ENCODE measurements at regions not wholly inside any gene's neighbourhood (a gene's known extent, or its start where the extent isn't known, plus 50 kb on each side); places are given as distances from the start of the nearest gene placed in this dataset.
"Not testable (repeated sequence)": the region's sequence is repeated elsewhere in the genome, so short reads cannot be mapped to it uniquely, and the experiment has no call there.

DNA sequence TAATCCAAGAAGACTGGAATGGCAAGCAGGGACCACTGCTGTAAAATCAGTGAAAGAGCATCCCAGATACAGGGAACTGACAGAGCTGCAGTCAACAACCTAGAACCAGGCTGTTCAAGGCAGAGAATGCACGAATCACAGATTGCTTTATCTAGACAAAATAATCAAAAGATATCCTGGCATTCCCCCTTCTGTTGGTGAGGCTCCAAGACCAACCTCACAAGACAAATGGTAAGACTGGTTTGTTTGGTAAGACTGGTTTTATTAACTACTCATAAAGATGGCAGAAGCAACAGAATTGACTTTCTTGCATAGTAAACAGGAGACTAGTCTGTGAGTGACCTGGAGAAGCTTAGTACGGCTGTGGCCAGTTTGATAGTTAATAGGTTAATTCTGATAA is 88.8 kb upstream of the AHI1 start:
- peaks cover 16 to 37% of the 10 kb centered on the region in 2 donors for H3K36me3 Mint-ChIP-seq (ENCODE audit: insufficient read depth in 2 of 2)
- peaks cover 55% of the 10 kb centered on the region for H3K4me1 Mint-ChIP-seq (ENCODE audit: low read depth)
- no peaks in the 10 kb centered on the region for H3K27me3 Mint-ChIP-seq (ENCODE audit: low read depth)
- H3K27ac Mint-ChIP-seq: peak overlapping the region; percentile 23
- DNase-seq (no peak), ATAC-seq (replicated peaks in 1 of 2) (peak; percentile 16 to 19)
- peaks cover 13 to 18% of the 10 kb centered on the region in 2 donors for H3K9me3 Mint-ChIP-seq
- H3K4me3 Mint-ChIP-seq: peak overlapping the region; percentile 13 to 64

DNA sequence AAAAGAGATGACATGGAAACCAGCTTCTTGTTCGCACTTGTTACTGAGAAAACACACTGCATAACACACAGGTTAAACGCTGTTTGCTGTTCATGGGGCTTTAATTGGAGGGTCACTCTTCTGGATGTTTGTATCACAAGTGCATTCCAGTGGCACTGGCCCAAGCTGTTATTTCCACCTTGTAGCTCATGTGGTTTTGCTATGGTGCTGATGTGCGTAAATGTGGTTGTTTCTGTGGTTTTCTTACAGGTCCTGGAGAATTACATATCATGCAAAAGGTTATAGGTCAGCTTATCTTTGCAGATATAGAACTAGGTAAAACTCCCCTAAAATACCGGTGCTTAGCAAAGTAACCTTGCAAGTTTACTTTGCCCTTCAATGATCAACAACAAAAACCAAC is 89.3 kb upstream of the AHI1 start:
- H3K27me3 Mint-ChIP-seq (ENCODE audit: low read depth): no peaks in the 10 kb centered on the region
- H3K9me3 Mint-ChIP-seq: peaks cover 13 to 18% of the 10 kb centered on the region in 2 donors
- ATAC-seq (replicated peaks in 1 of 2): peak; percentile 80 to 86
- DNase-seq: peak; percentile 55 to 66
- H3K27ac Mint-ChIP-seq: peak overlapping the region; percentile 23
- peaks cover 57% of the 10 kb centered on the region for H3K4me1 Mint-ChIP-seq (ENCODE audit: low read depth)
- H3K36me3 Mint-ChIP-seq (ENCODE audit: insufficient read depth in 2 of 2): peaks cover 16 to 37% of the 10 kb centered on the region in 2 donors
- H3K4me3 Mint-ChIP-seq: peak overlapping the region; percentile 16 to 64

DNA sequence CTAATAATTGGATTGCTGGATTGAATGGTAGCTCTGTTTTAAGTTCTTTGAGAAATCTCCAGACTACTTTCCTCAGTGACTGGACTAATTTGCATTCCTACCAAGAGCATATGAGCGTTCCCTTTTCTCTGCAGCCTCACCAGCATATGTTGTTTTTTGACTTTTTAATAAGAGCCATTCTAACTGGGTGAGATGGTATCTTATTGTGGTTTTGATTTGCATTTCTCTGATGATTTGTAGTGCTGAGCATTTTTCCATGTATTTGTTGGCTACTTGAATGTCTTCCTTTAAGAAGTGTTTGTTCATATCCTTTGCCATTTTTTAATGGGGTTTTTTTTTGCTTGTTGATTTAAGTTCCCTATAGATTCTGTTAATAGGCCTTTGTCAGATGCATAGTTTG is 94.7 kb upstream of the AHI1 start:
- ATAC-seq (replicated peaks in 1 of 2): no peak
- no peak for DNase-seq
- Mint-ChIP-seq H3K36me3 (ENCODE audit: insufficient read depth in 2 of 2) (peaks cover 21 to 44% of the 10 kb centered on the region in 2 donors), H3K27ac (no peak overlapping the region), H3K4me3 (no peak overlapping the region), H3K9me3 (peaks cover 16 to 17% of the 10 kb centered on the region in 2 donors), H3K27me3 (ENCODE audit: low read depth) (no peaks in the 10 kb centered on the region), H3K4me1 (ENCODE audit: low read depth) (peaks cover 25% of the 10 kb centered on the region)

DNA sequence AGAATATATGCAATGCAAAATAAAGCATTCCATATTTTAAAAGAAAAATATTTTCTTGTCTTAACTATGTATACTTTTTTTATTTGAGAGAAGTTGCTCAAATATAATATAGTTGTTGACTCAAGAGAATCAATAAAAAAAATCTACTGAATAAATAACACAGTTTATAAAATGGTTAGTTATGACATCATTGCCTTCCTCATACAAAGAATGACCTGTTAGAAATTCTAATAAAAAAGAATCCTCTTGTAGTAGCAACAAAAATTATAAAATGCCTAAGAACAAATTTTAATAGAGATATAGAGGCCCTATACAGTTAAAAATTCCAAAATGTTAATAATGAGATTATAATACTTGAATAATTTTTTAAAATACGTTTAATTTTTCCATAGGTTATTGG is 96.5 kb upstream of the AHI1 start:
- H3K27me3 Mint-ChIP-seq (ENCODE audit: low read depth): no peaks in the 10 kb centered on the region
- DNase-seq (no peak), ATAC-seq (replicated peaks in 1 of 2) (no peak)
- H3K4me1 Mint-ChIP-seq (ENCODE audit: low read depth): peaks cover 11% of the 10 kb centered on the region
- H3K9me3 Mint-ChIP-seq: peaks cover 13 to 14% of the 10 kb centered on the region in 2 donors
- no peak overlapping the region for H3K27ac Mint-ChIP-seq
- no peak overlapping the region for H3K4me3 Mint-ChIP-seq
- peaks cover 19 to 46% of the 10 kb centered on the region in 2 donors for H3K36me3 Mint-ChIP-seq (ENCODE audit: insufficient read depth in 2 of 2)

DNA sequence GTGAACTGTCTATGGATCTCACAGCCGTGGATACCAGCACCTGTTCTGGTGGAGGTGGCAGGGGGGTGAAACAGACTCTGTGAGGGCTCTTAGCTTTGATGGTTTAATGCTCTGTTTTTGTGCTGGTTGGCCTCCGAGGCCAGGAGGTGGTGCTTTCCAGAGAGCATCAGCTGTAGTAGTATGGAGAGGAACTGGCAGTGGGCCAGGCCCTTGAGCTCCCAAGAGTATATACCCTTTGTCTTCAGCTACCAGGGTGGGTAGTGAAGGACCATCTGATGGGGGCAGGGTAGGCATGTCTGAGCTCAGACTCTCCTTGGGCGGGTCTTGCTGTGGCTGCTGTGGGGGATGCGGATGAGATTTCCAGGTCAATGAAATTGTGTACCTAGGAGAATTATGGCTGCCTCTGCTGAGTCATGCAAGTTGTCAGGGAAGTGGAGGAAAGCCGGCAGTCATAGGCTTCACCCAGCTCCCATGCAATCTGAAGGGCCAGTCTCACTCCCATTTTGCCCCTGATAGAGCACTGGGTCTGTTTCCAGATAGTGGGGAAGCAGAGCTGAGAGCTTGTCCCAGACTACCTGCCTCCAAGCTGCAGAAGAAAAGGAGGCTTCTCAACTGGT is 102.7 kb upstream of the AHI1 start:
- Mint-ChIP-seq H3K27ac (no peak overlapping the region), H3K36me3 (ENCODE audit: insufficient read depth in 2 of 2) (peaks cover 12 to 46% of the 10 kb centered on the region in 2 donors)

DNA sequence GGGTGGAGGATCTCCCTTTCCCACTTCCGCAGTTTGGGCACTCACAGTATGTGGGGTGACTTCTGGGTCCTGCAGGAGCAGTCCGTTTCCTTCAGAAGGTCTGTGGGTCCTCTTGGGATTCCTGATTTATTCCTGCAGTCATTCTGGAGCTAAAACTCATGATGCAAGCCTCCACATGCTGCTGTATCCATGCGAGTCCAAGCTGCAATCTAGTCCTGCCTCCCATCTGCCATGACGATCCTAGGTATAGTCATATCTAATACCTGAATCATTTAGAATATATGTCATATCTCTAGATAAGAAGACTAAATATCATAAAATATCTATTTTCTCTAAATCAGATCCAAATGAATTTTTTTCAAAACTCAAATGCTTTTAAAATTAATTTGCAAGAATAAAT is 103.4 kb upstream of the AHI1 start:
- no peak for ATAC-seq (replicated peaks in 1 of 2)
- Mint-ChIP-seq H3K36me3 (ENCODE audit: insufficient read depth in 2 of 2) (peaks cover 12 to 43% of the 10 kb centered on the region in 2 donors), H3K9me3 (peaks cover 8 to 9% of the 10 kb centered on the region in 2 donors), H3K27ac (no peak overlapping the region), H3K27me3 (ENCODE audit: low read depth) (no peaks in the 10 kb centered on the region), H3K4me3 (no peak overlapping the region), H3K4me1 (ENCODE audit: low read depth) (peaks cover 28% of the 10 kb centered on the region)
- DNase-seq: no peak

More for the DNA sequence above, 102.7 kb upstream of the AHI1 start:
- no peak for ATAC-seq (replicated peaks in 1 of 2)
- Mint-ChIP-seq H3K4me3 (no peak overlapping the region), H3K4me1 (ENCODE audit: low read depth) (peaks cover 20% of the 10 kb centered on the region), H3K9me3 (peaks cover 8 to 9% of the 10 kb centered on the region in 2 donors), H3K27me3 (ENCODE audit: low read depth) (no peaks in the 10 kb centered on the region)
- DNase-seq: no peak

DNA sequence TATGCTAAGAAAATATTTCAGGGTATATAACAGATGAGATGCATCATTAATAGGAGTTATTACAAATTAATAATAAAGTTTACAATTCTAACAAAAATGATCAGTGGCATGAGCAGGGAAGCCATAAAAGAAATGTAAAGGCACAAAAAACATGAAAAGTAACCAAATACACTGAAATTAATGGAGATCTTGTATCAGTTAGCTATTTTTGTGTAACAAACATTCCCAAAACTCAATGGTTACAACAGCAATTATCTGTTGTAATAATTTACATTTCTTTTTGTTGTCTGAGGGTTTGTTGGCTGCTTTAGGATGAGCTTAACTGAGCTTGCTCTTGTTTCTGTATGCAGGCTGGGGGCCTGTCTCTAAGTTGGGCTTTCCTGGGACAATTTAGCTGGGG is 104.3 kb upstream of the AHI1 start:
- Mint-ChIP-seq H3K4me1 (ENCODE audit: low read depth) (peaks cover 36% of the 10 kb centered on the region), H3K36me3 (ENCODE audit: insufficient read depth in 2 of 2) (peaks cover 8 to 35% of the 10 kb centered on the region in 2 donors), H3K27me3 (ENCODE audit: low read depth) (no peaks in the 10 kb centered on the region), H3K4me3 (no peak overlapping the region), H3K9me3 (peaks cover 4 to 9% of the 10 kb centered on the region in 2 donors), H3K27ac (no peak overlapping the region)
- DNase-seq (no peak), ATAC-seq (replicated peaks in 1 of 2) (no peak)

DNA sequence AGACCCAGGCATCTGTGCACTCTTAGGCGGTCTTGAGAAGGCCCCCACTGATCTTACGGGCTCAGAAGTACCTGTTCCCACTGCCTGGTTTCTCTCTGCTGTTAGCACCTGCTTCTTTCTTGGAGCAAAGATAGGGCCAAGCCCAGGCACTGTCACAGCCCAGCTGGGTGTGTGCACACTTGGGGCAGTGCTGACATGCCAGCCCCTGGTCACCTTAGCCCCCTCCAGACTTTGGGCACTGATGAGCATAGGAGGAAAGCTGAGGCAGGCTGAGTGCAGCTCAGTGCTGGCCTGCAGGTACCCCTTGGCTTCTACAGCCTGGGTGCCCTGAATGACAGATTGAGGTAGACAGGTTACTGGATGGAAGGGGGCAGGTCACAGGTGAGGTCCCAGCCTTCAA is 105.7 kb upstream of the AHI1 start:
- Mint-ChIP-seq H3K27ac (no peak overlapping the region), H3K27me3 (ENCODE audit: low read depth) (no peaks in the 10 kb centered on the region), H3K4me3 (no peak overlapping the region), H3K36me3 (ENCODE audit: insufficient read depth in 2 of 2) (peaks cover 7 to 26% of the 10 kb centered on the region in 2 donors), H3K9me3 (peaks cover 4 to 7% of the 10 kb centered on the region in 2 donors), H3K4me1 (ENCODE audit: low read depth) (peaks cover 41% of the 10 kb centered on the region)
- DNase-seq (no peak), ATAC-seq (replicated peaks in 1 of 2) (no peak)

DNA sequence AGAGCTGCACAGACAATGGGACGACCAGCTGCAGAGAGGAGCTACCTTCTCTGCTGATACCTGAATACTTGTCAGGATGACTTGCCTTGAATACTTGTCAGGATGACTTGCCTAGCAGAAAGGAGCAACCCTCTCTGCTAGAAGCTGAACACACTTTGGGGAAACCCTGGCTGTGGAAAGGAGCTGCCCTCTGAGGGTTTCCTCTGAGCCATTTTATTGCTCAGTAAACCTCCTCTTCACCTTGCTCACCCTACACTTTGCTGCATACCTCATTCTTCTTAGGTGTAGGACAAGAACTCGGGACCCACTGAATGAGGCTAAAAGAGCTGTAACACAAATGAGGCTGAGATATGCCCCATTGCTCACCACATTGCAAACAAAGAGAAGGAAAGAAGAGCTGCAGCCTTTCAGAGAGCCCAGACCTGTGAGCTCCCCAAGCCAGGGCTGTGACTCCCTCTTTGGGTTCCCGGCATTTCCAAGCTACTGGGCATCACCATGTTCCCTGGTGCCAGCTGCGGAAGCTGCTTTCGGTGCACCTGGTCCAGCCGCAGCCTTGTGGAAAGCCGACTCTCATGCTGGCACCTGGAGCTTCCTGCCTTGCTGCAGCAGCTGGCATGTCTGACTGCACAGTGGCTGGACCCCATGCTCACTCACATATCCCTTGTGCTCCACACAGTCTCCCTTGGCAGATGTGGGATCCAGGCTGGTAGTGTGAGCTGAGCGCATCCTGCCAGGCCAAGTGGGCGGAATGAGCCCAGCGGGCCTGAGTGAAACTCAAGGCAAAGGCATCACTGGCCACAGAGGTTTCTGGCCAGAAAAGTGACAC is 106.7 kb upstream of the AHI1 start:
- peak; percentile 21 to 40 for ATAC-seq (replicated peaks in 1 of 2)
- no peak overlapping the region for H3K27ac Mint-ChIP-seq

DNA sequence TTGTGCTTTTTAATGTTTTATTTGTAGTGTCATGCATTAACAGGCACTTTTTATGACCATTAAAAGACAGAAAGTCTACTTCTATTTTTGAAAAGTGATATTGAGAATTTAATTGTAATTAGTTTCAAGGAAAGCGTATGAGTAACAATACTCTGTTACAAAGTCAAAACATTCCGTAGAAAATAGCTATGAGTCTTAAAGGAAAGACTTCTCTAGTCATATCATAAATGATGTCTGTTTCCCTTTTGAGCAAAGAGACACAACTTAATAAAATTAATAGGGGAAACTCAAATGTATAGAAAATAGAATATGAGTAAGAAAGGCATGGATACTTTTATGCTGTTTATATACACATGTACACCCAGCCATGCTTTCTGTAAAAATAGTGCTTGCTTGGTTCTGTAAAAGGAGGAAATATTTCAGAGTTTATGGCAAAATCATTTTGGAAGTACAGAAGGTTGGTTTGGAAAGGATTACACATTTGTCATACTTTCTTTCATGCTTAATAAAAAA is 107.8 kb upstream of the AHI1 start:
- no peaks in the 10 kb centered on the region for H3K9me3 Mint-ChIP-seq
- DNase-seq: no peak
- peaks cover 0 to 7% of the 10 kb centered on the region in 2 donors for H3K36me3 Mint-ChIP-seq (ENCODE audit: insufficient read depth in 2 of 2)
- H3K4me1 Mint-ChIP-seq (ENCODE audit: low read depth): peaks cover 41% of the 10 kb centered on the region
- ATAC-seq (replicated peaks in 1 of 2): peak; percentile 31 to 42
- peak overlapping the region; percentile 76 for H3K27ac Mint-ChIP-seq
- peak overlapping the region in 1 of 2 donors; percentile 20 for H3K4me3 Mint-ChIP-seq
- no peaks in the 10 kb centered on the region for H3K27me3 Mint-ChIP-seq (ENCODE audit: low read depth)

More for the DNA sequence above, 106.7 kb upstream of the AHI1 start:
- Mint-ChIP-seq H3K4me1 (ENCODE audit: low read depth) (peaks cover 41% of the 10 kb centered on the region), H3K36me3 (ENCODE audit: insufficient read depth in 2 of 2) (peaks cover 3 to 16% of the 10 kb centered on the region in 2 donors), H3K27me3 (ENCODE audit: low read depth) (no peaks in the 10 kb centered on the region), H3K9me3 (peaks cover 0 to 7% of the 10 kb centered on the region in 2 donors), H3K4me3 (no peak overlapping the region)
- no peak for DNase-seq

DNA sequence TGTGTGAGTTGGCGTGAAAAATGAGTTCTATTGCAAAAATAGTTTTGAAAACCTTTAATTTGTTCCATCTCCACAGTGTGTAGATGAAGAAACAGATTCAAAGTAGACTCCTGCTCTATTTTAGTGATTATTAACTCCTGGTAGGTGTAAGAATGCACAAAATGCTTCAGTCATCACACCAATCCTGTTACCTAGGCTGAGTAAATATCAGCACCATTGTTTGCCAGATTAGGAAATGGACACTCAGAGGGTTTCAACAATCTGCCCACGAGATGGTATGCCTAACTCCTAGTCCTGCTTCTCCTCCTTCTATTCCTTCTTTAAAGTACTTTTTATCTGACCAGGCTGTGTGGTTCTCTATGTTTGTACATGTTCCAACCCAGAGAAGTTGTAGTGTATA is 108.9 kb upstream of the AHI1 start:
- H3K4me1 Mint-ChIP-seq (ENCODE audit: low read depth): peaks cover 41% of the 10 kb centered on the region
- no peak overlapping the region for H3K27ac Mint-ChIP-seq
- no peaks in the 10 kb centered on the region for H3K9me3 Mint-ChIP-seq
- ATAC-seq (replicated peaks in 1 of 2): no peak
- peaks cover 0 to 4% of the 10 kb centered on the region in 2 donors for H3K36me3 Mint-ChIP-seq (ENCODE audit: insufficient read depth in 2 of 2)
- H3K4me3 Mint-ChIP-seq: no peak overlapping the region
- DNase-seq: no peak
- peaks cover under 1% of the 10 kb centered on the region for H3K27me3 Mint-ChIP-seq (ENCODE audit: low read depth)

DNA sequence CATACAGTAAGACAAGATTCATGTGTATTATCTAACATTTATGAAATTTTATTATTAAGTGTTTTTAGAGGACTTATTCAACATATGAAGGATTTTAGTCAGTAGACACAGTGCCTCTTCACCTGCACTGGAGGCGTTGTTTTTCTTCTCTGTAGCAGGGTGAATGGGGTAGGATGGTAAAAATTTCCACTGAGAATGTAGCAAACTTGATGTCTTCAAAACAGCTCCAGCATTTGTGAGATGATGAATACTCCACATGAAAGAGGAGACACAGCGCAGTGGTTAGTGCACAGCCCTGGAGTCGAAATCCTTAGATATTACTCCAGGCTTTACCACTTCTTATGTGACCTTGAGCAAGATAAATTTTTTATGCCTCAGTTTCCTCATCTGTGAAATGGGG is 110.5 kb upstream of the AHI1 start:
- DNase-seq (no peak), ATAC-seq (replicated peaks in 1 of 2) (peak in 1 of 2 donors; percentile 39)
- Mint-ChIP-seq H3K4me1 (ENCODE audit: low read depth) (peaks cover 41% of the 10 kb centered on the region), H3K9me3 (no peaks in the 10 kb centered on the region), H3K4me3 (no peak overlapping the region), H3K36me3 (ENCODE audit: insufficient read depth in 2 of 2) (no peaks in the 10 kb centered on the region), H3K27me3 (ENCODE audit: low read depth) (peaks cover 11% of the 10 kb centered on the region), H3K27ac (no peak overlapping the region)

DNA sequence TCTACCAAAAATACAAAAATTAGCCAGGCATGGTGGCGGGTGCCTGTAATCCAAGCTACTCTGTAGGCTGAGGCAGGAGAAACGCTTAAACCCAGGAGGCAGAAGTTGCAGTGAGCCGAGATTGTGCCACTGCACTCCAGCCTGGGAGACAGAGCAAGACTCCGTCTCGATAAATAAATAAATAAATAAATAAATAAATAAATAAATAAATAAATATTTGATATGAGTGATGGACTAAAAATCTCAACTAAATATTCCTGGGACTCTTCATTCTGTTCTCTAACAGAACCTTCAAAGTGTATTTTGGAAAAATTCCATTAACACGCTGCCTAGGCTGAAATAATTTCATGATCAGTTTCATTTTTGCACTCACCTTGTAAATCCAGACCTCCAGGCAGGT is 112.7 kb upstream of the AHI1 start:
- H3K27ac Mint-ChIP-seq; H3K4me3 Mint-ChIP-seq; ATAC-seq (replicated peaks in 1 of 2); H3K36me3 Mint-ChIP-seq (ENCODE audit: insufficient read depth in 2 of 2); H3K9me3 Mint-ChIP-seq; DNase-seq: not testable (repeated sequence)
- Mint-ChIP-seq H3K4me1 (ENCODE audit: low read depth) (peaks cover 24% of the 10 kb centered on the region), H3K27me3 (ENCODE audit: low read depth) (peaks cover 16% of the 10 kb centered on the region)

Measured in activated T-cell treated with anti-CD3 and anti-CD28 coated beads, Interleukin-2, amount 50 U/mL, for 72 hours (primary cell).